OCI-LY1 (cell line): ENCODE measurements at regions not wholly inside any gene's neighbourhood (a gene's known extent, or its start where the extent isn't known, plus 50 kb on each side); places are given as distances from the start of the nearest gene placed in this dataset.

Source experiments
- H2AFZ ChIP-seq: fragments of 200-600 bp; sonication (generic), shearing (Covaris generic); 2 replicates; pipeline ENCODE4 v1.6.0; 2014; ENCODE audit warnings: antibody characterized with exemption, mild to moderate bottlenecking, low read length
- H3F3A ChIP-seq: fragments of 200-600 bp; sonication (generic), shearing (Covaris generic); 2 replicates; pipeline ENCODE4 v1.6.0; 2014; ENCODE audit warnings: mild to moderate bottlenecking, antibody characterized with exemption, low read length, moderate library complexity; ENCODE audit not compliant: insufficient read depth
- H3K27ac ChIP-seq: fragments of 200-600 bp; sonication (generic); 2 replicates; pipeline ENCODE4 v1.5.1; 2014; ENCODE audit warnings: low read length, mixed run types, mild to moderate bottlenecking, low read depth; ENCODE audit not compliant: poor library complexity, severe bottlenecking
- H3K27me3 ChIP-seq: fragments of 200-600 bp; sonication (generic); 2 replicates; pipeline ENCODE4 v1.6.0; 2014; ENCODE audit warnings: antibody characterized with exemption, mild to moderate bottlenecking, low read length, moderate library complexity; ENCODE audit not compliant: insufficient read depth
- H3K36me3 ChIP-seq: fragments of 200-600 bp; sonication (generic); 2 replicates; pipeline ENCODE4 v1.6.1; 2014; ENCODE audit warnings: mild to moderate bottlenecking, antibody characterized with exemption, low read length, moderate library complexity, mixed read lengths; ENCODE audit not compliant: insufficient read depth
- H3K4me1 ChIP-seq: fragments of 200-600 bp; sonication (generic); 2 replicates; pipeline ENCODE4 v1.5.1; 2014; ENCODE audit warnings: mild to moderate bottlenecking, low read length, moderate library complexity; ENCODE audit not compliant: insufficient read depth, severe bottlenecking
- H3K4me2 ChIP-seq: fragments of 200-600 bp; sonication (generic), shearing (Covaris generic); 2 replicates; pipeline ENCODE4 v1.6.1; 2014; ENCODE audit warnings: low read length
- H3K4me3 ChIP-seq: fragments of 200-600 bp; sonication (generic); 2 replicates; pipeline ENCODE4 v1.5.1; 2014; ENCODE audit warnings: low read length, low read depth, mild to moderate bottlenecking, mixed read lengths; ENCODE audit not compliant: poor library complexity, severe bottlenecking
- H3K79me2 ChIP-seq: fragments of 200-600 bp; shearing (Covaris generic); 2 replicates; pipeline ENCODE4 v1.6.1; 2016; ENCODE audit warnings: mixed run types, low read length, mixed read lengths; ENCODE audit not compliant: insufficient read depth
- H3K9ac ChIP-seq: fragments of 200-600 bp; sonication (generic), shearing (Covaris generic); 2 replicates; pipeline ENCODE4 v1.6.1; 2014; ENCODE audit warnings: mild to moderate bottlenecking, low read length, mixed read lengths
- H3K9me2 ChIP-seq: fragments of 200-600 bp; sonication (generic), shearing (Covaris generic); 2 replicates; pipeline ENCODE4 v1.6.1; 2014; ENCODE audit warnings: low read depth, mild to moderate bottlenecking, low read length, mixed read lengths
- H3K9me3 ChIP-seq: fragments of 200-600 bp; shearing (Covaris generic); 2 replicates; pipeline ENCODE4 v1.6.1; 2014; ENCODE audit warnings: low read length, mixed read lengths
- H4K20me1 ChIP-seq: fragments of 200-600 bp; sonication (generic), shearing (Covaris generic); 2 replicates; pipeline ENCODE4 v1.6.0; 2016; ENCODE audit warnings: mild to moderate bottlenecking, low read length; ENCODE audit not compliant: insufficient read depth
- CTCF ChIP-seq: fragments of 200-600 bp; sonication (generic), shearing (Covaris generic); IDR thresholded peaks from 2 replicates; pipeline ENCODE4 v1.5.1; 2017; ENCODE audit warnings: mild to moderate bottlenecking, antibody characterized with exemption, low read length, moderate library complexity, mixed read lengths
- EZH2 ChIP-seq: fragments of 200-600 bp; sonication (generic), shearing (Covaris generic); IDR thresholded peaks from 2 replicates; pipeline ENCODE4 v1.8.0; 2017; ENCODE audit warnings: borderline replicate concordance, mixed run types, mild to moderate bottlenecking, antibody characterized with exemption, low read length, moderate library complexity, mixed read lengths

GRCh38 chr6:81988871-81989270, 236.4 kb upstream of the TENT5A start:
- Histone ChIP-seq H3K9ac (no peak overlapping the region), H3K9me3 (no peaks in the 10 kb centered on the region), H3K4me2 (no peak overlapping the region), H3F3A (no peaks in the 10 kb centered on the region), H3K36me3 (no peaks in the 10 kb centered on the region), H2AFZ (no peak overlapping the region), H3K4me3 (no peak overlapping the region), H4K20me1 (no peaks in the 10 kb centered on the region), H3K9me2 (no peaks in the 10 kb centered on the region), H3K4me1 (no peaks in the 10 kb centered on the region), H3K79me2 (no peaks in the 10 kb centered on the region), H3K27ac (no peak overlapping the region), H3K27me3 (no peaks in the 10 kb centered on the region)
- TF ChIP-seq EZH2 (no peak), CTCF (no peak)

GRCh38 chr6:81988446-81988845, 236.0 kb upstream of the TENT5A start:
- Histone ChIP-seq H3K4me2 (no peak overlapping the region), H3K79me2 (no peaks in the 10 kb centered on the region)

GRCh38 chr6:81987293-81987692, 234.8 kb upstream of the TENT5A start:
- Histone ChIP-seq H3K36me3 (no peaks in the 10 kb centered on the region), H4K20me1 (no peaks in the 10 kb centered on the region), H3K79me2 (no peaks in the 10 kb centered on the region), H3F3A (no peaks in the 10 kb centered on the region), H3K9ac (no peak overlapping the region), H3K9me3 (no peaks in the 10 kb centered on the region), H3K4me3 (no peak overlapping the region), H3K4me1 (no peaks in the 10 kb centered on the region), H3K9me2 (no peaks in the 10 kb centered on the region), H3K4me2 (no peak overlapping the region), H3K27me3 (no peaks in the 10 kb centered on the region), H2AFZ (no peak overlapping the region), H3K27ac (no peak overlapping the region)
- TF ChIP-seq EZH2 (no peak), CTCF (no peak)

More at GRCh38 chr6:81988446-81988845, 236.0 kb upstream of the TENT5A start:
- no peaks in the 10 kb centered on the region for H3K27me3 ChIP-seq
- H4K20me1 ChIP-seq, result no peaks in the 10 kb centered on the region
- no peak overlapping the region for H2AFZ ChIP-seq
- no peaks in the 10 kb centered on the region for H3K9me2 ChIP-seq
- no peaks in the 10 kb centered on the region for H3K36me3 ChIP-seq
- no peak for TF ChIP-seq CTCF
- TF ChIP-seq EZH2, result no peak
- no peaks in the 10 kb centered on the region for H3K9me3 ChIP-seq
- H3K4me1 ChIP-seq, result no peaks in the 10 kb centered on the region
- no peak overlapping the region for H3K9ac ChIP-seq
- H3K27ac ChIP-seq, result no peak overlapping the region
- no peak overlapping the region for H3K4me3 ChIP-seq
- no peaks in the 10 kb centered on the region for H3F3A ChIP-seq
